ENCODE measurements at regions not wholly inside any gene's neighbourhood (a gene's known extent, or its start where the extent isn't known, plus 50 kb on each side); places are given as distances from the start of the nearest gene placed in this dataset.

- Histone ChIP-seq H3K4me1 (no peaks in the 10 kb centered on the region), H3K27me3 (no peaks in the 10 kb centered on the region), H3K27ac (no peak overlapping the region), H3K9me3 (no peaks in the 10 kb centered on the region), H3K36me3 (ENCODE audit: low read depth, missing control alignments) (no peaks in the 10 kb centered on the region), H3K4me3 (no peak overlapping the region)
- no peak for DNase-seq
- intact Hi-C loops (cut with DNase I; ENCODE audit: low total_unique reads) = no loop called here
- TF ChIP-seq, protein P1, sequence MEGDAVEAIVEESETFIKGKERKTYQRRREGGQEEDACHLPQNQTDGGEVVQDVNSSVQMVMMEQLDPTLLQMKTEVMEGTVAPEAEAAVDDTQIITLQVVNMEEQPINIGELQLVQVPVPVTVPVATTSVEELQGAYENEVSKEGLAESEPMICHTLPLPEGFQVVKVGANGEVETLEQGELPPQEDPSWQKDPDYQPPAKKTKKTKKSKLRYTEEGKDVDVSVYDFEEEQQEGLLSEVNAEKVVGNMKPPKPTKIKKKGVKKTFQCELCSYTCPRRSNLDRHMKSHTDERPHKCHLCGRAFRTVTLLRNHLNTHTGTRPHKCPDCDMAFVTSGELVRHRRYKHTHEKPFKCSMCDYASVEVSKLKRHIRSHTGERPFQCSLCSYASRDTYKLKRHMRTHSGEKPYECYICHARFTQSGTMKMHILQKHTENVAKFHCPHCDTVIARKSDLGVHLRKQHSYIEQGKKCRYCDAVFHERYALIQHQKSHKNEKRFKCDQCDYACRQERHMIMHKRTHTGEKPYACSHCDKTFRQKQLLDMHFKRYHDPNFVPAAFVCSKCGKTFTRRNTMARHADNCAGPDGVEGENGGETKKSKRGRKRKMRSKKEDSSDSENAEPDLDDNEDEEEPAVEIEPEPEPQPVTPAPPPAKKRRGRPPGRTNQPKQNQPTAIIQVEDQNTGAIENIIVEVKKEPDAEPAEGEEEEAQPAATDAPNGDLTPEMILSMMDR (IDR thresholded peaks at IDR 0.05) = no peak
- TF ChIP-seq POLR2A (IDR thresholded peaks at IDR 0.05) = no peak
- WGBS, 2 donors = 89 to 96% methylated on average over 2 of the region's 2 CpGs
These were observed 428.9 kb upstream of the ATXN7L3B start for GRCh38 chr12:74108729-74109128.

DNA sequence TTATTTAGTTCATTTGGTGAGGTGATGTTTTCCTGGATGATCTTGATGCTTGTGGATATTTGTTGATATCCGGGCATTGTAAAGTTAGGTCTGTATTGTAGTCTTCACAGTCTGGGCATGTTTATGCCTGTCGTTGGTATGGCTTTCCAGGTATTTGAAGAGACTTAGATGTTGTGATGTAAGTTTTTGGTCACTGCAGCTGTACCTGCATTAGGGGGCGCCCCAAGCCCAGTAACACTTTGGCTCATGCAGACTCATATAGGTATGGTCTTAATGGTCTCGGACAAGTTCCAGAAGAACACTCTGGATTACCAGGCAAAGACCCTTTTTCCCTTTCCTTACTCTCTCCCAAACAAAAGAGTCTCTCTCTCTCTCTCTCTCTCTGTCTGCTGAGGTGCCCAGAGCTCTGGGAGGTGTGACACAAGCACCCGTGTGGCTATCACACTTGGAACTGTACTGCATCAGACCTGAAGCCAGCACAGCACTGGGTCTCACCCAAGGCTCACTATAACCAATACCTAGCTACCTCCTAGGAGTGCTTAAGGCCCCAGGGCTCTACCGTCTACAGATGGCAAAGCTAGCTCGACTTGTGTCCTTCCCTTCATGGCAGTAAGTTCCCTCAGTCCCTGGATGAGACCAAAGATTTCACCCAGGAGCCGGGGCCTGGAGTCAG lies 425.8 kb upstream of the ATXN7L3B start:
- H3K4me3 ChIP-seq = no peak overlapping the region
- TF ChIP-seq POLR2A (IDR thresholded peaks at IDR 0.05) = no peak
- TF ChIP-seq, protein P1 (IDR thresholded peaks at IDR 0.05) = no peak
- H3K36me3 ChIP-seq (ENCODE audit: low read depth, missing control alignments) = no peaks in the 10 kb centered on the region
- no peak overlapping the region for H3K27ac ChIP-seq
- intact Hi-C loops (cut with DNase I; ENCODE audit: low total_unique reads) = no loop called here
- 65 to 69% methylated on average over 8 of the region's 8 CpGs for WGBS, 2 donors
- no peaks in the 10 kb centered on the region for H3K4me1 ChIP-seq
- H3K27me3 ChIP-seq = no peaks in the 10 kb centered on the region
- no peaks in the 10 kb centered on the region for H3K9me3 ChIP-seq
- no peak for DNase-seq

- TF ChIP-seq, protein P1 (IDR thresholded peaks at IDR 0.05) = no peak
- no peak for TF ChIP-seq POLR2A (IDR thresholded peaks at IDR 0.05)
- H3K36me3 ChIP-seq (ENCODE audit: low read depth, missing control alignments) = no peaks in the 10 kb centered on the region
- no peaks in the 10 kb centered on the region for H3K4me1 ChIP-seq
- no peak for DNase-seq
- intact Hi-C loops (cut with DNase I; ENCODE audit: low total_unique reads) = no loop called here
- H3K27me3 ChIP-seq = no peaks in the 10 kb centered on the region
- H3K9me3 ChIP-seq = no peaks in the 10 kb centered on the region
- no peak overlapping the region for H3K27ac ChIP-seq
- H3K4me3 ChIP-seq = no peak overlapping the region
These were observed 417.7 kb upstream of the ATXN7L3B start for GRCh38 chr12:74119811-74120362.

- Histone ChIP-seq H3K4me1 (no peaks in the 10 kb centered on the region), H3K27me3 (no peaks in the 10 kb centered on the region), H3K9me3 (no peaks in the 10 kb centered on the region), H3K36me3 (ENCODE audit: low read depth, missing control alignments) (no peaks in the 10 kb centered on the region), H3K27ac (no peak overlapping the region), H3K4me3 (no peak overlapping the region)
- 76 to 91% methylated on average over 1 of the region's 1 CpG for WGBS, 2 donors
- intact Hi-C loops (cut with DNase I; ENCODE audit: low total_unique reads) = no loop called here
- DNase-seq = no peak
- TF ChIP-seq, protein P1 (IDR thresholded peaks at IDR 0.05) = no peak
- TF ChIP-seq POLR2A (IDR thresholded peaks at IDR 0.05) = no peak
These were observed 417.0 kb upstream of the ATXN7L3B start for GRCh38 chr12:74120644-74121043.

- WGBS, 2 donors = 49 to 50% methylated on average over 2 of the region's 2 CpGs
- H3K27me3 ChIP-seq = no peaks in the 10 kb centered on the region
- no peaks in the 10 kb centered on the region for H3K4me1 ChIP-seq
- H3K4me3 ChIP-seq = no peak overlapping the region
- H3K27ac ChIP-seq = no peak overlapping the region
- no peak for DNase-seq
- TF ChIP-seq POLR2A (IDR thresholded peaks at IDR 0.05) = no peak
- TF ChIP-seq, protein P1 (IDR thresholded peaks at IDR 0.05) = no peak
- H3K36me3 ChIP-seq (ENCODE audit: low read depth, missing control alignments) = no peaks in the 10 kb centered on the region
- no peaks in the 10 kb centered on the region for H3K9me3 ChIP-seq
- intact Hi-C loops (cut with DNase I; ENCODE audit: low total_unique reads) = no loop called here
These were observed 407.9 kb upstream of the ATXN7L3B start for GRCh38 chr12:74129702-74130101.

Data from testis (tissue), 2 donors.